Left ventricle myocardium inferior (tissue), 1 donor: ENCODE measurements at regions not wholly inside any gene's neighbourhood (a gene's known extent, or its start where the extent isn't known, plus 50 kb on each side); places are given as distances from the start of the nearest gene placed in this dataset.

Experiments used
- DNase-seq: peaks from one replicate; pipeline ENCODE4 v3.0.0-alpha.2; 2020
- H3K27ac ChIP-seq: fragments of 200-600 bp; replicated peaks from 2 replicates; pipeline ENCODE4 v1.8.0; 2021
- H3K27me3 ChIP-seq: fragments of 200-600 bp; 2 replicates; pipeline ENCODE4 v1.8.0; 2021; ENCODE audit warnings: low read depth
- H3K36me3 ChIP-seq: fragments of 200-600 bp; 2 replicates; pipeline ENCODE4 v1.8.0; 2021
- H3K4me1 ChIP-seq: fragments of 200-600 bp; 2 replicates; pipeline ENCODE4 v1.8.0; 2021
- H3K4me3 ChIP-seq: fragments of 200-600 bp; 2 replicates; pipeline ENCODE4 v1.8.0; 2021; ENCODE audit warnings: mild to moderate bottlenecking, moderate library complexity
- H3K9me3 ChIP-seq: fragments of 200-600 bp; replicated peaks from 2 replicates; pipeline ENCODE4 v1.8.0; 2021
- CTCF ChIP-seq: fragments of 200-600 bp; IDR thresholded peaks from 2 replicates; pipeline ENCODE4 v1.8.0; 2021; ENCODE audit warnings: antibody characterized with exemption, mild to moderate bottlenecking, borderline replicate concordance
- intact Hi-C: fragments of 100-400 bp; cut with micrococcal nuclease; formaldehyde crosslinking; loops from one replicate; pipeline ENCODE4 v1.11.0; 2022
- donor health status: DM: no; HTN: yes; CAD: no; lungs with severe emphysema.

- H3K9me3 ChIP-seq: no peaks in the 10 kb centered on the region
- H3K4me1 ChIP-seq: no peaks in the 10 kb centered on the region
- intact Hi-C loops: no loop called here
- no peak overlapping the region for H3K27ac ChIP-seq
- no peaks in the 10 kb centered on the region for H3K27me3 ChIP-seq
- no peak for DNase-seq
- no peak for TF ChIP-seq CTCF
- H3K4me3 ChIP-seq: no peak overlapping the region
- no peaks in the 10 kb centered on the region for H3K36me3 ChIP-seq
These were observed 422.4 kb upstream of the ATP11B start for GRCh38 chr3:182370949-182371348.

GRCh38 chr3:182375916-182376315, 417.4 kb upstream of the ATP11B start:
- no peak overlapping the region for H3K4me3 ChIP-seq
- DNase-seq: no peak
- no peaks in the 10 kb centered on the region for H3K36me3 ChIP-seq
- H3K9me3 ChIP-seq: no peaks in the 10 kb centered on the region
- no peak overlapping the region for H3K27ac ChIP-seq
- TF ChIP-seq CTCF: no peak
- no peaks in the 10 kb centered on the region for H3K4me1 ChIP-seq
- H3K27me3 ChIP-seq: no peaks in the 10 kb centered on the region
- intact Hi-C loops: no loop called here

- H3K36me3 ChIP-seq: no peaks in the 10 kb centered on the region
- no peaks in the 10 kb centered on the region for H3K4me1 ChIP-seq
- no peaks in the 10 kb centered on the region for H3K27me3 ChIP-seq
- H3K9me3 ChIP-seq: no peaks in the 10 kb centered on the region
- DNase-seq: no peak
- no peak overlapping the region for H3K27ac ChIP-seq
- no peak overlapping the region for H3K4me3 ChIP-seq
- no peak for TF ChIP-seq CTCF
- intact Hi-C loops: no loop called here
These were observed 411.0 kb upstream of the ATP11B start for GRCh38 chr3:182382112-182382857.

GRCh38 chr3:182384221-182384620, 409.1 kb upstream of the ATP11B start:
- intact Hi-C loops: no loop called here
- Histone ChIP-seq H3K4me3 (no peak overlapping the region), H3K36me3 (no peaks in the 10 kb centered on the region), H3K4me1 (no peaks in the 10 kb centered on the region), H3K27me3 (no peaks in the 10 kb centered on the region), H3K27ac (no peak overlapping the region), H3K9me3 (no peaks in the 10 kb centered on the region)
- TF ChIP-seq CTCF: no peak
- DNase-seq: no peak

- TF ChIP-seq CTCF: no peak
- Histone ChIP-seq H3K36me3 (no peaks in the 10 kb centered on the region), H3K27ac (no peak overlapping the region), H3K4me1 (no peaks in the 10 kb centered on the region), H3K4me3 (no peak overlapping the region), H3K27me3 (no peaks in the 10 kb centered on the region), H3K9me3 (no peaks in the 10 kb centered on the region)
- DNase-seq: no peak
- intact Hi-C loops: no loop called here
These were observed 407.9 kb upstream of the ATP11B start for GRCh38 chr3:182385356-182385755.
